ENCODE measurements at regions not wholly inside any gene's neighbourhood (a gene's known extent, or its start where the extent isn't known, plus 50 kb on each side); places are given as distances from the start of the nearest gene placed in this dataset.

DNA sequence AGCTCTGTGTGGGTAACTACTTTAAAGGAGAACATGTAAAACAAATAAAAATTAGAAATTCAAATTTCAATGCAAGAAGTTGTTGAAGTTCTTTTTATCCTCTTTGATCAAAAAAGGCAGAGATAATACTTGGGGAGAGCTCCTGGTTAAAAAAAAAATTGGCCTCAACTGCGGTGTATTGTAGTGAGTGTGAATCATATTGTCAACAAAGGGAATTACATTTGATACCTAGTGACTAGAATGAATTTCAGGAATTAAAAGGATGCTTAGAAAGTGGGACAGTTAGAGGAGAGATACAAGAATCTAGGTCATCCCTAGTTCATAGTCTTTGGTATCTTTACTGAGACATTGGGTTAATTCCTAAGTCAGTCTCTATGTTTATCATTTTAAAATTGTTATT lies 473.0 kb downstream of the CCDC85A start:
- Histone ChIP-seq H4K12ac (ENCODE audit: low read depth, low read length) (no peak overlapping the region), H2BK12ac (ENCODE audit: low read length) (no peak overlapping the region), H4K91ac (ENCODE audit: low read depth, low read length) (no peak overlapping the region), H2AK5ac (ENCODE audit: low read length) (no peak overlapping the region), H2AFZ (ENCODE audit: insufficient read depth, low read length, poor library complexity) (no peak overlapping the region), H3K36me3 (ENCODE audit: control insufficient read depth in 1 of 2, insufficient read depth in 2 of 2, low read length in 2 of 2) (no peaks in the 10 kb centered on the region), H3K18ac (ENCODE audit: low read length) (no peak overlapping the region), H3K14ac (ENCODE audit: low read length) (no peak overlapping the region), H3K79me1 (ENCODE audit: low read length) (no peaks in the 10 kb centered on the region), H2BK5ac (ENCODE audit: low read depth, low read length, poor library complexity) (no peak overlapping the region), H3K9ac (ENCODE audit: low read length) (no peak overlapping the region), H3K4me1 (ENCODE audit: control insufficient read depth in 1 of 2, insufficient read depth in 2 of 2, low read length in 2 of 2) (no peaks in the 10 kb centered on the region), H3K27me3 (ENCODE audit: insufficient read depth, low read length) (no peaks in the 10 kb centered on the region), H4K8ac (ENCODE audit: low read depth, low read length) (no peak overlapping the region), H3K4me3 (ENCODE audit: low read depth, low read length) (no peak overlapping the region), H3K79me2 (ENCODE audit: control insufficient read depth, insufficient read depth, low read length, poor library complexity) (no peaks in the 10 kb centered on the region), H3K27ac (ENCODE audit: low read depth, low read length) (no peak overlapping the region), H2BK120ac (ENCODE audit: insufficient read depth, low read length, poor library complexity) (no peak overlapping the region), H3K4ac (ENCODE audit: low read depth, low read length) (no peak overlapping the region), H3K23ac (ENCODE audit: low read length) (no peak overlapping the region), H3K4me2 (ENCODE audit: low read length) (no peak overlapping the region), H3K9me3 (ENCODE audit: insufficient read depth, low read depth, low read length) (no peaks in the 10 kb centered on the region)
- DNase-seq = no peak
- no CpG with 5 or more reads among the region's 1 CpG for WGBS (ENCODE audit: extremely low coverage, insufficient coverage, insufficient read length)

DNA sequence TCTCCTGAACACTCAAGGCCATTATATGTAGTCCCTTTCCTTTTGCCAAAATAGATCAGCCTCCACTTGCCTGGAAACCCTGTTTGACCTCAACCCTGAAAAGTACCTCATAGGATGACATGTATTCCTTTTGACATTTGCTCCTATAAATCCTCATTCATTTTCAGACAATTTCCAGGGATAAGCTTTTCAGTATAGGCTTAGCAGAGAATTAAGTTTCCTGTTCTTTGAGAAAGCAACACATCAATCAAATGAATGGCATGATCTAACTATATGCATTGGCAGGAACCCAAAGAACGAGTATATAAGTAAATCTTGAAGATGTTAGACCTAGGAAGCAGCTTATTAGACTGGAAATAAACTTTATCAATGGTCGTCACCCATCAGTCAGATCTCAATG lies 483.0 kb downstream of the CCDC85A start:
- Histone ChIP-seq H3K4me1 (ENCODE audit: control insufficient read depth in 1 of 2, insufficient read depth in 2 of 2, low read length in 2 of 2) (no peaks in the 10 kb centered on the region), H3K4me3 (ENCODE audit: low read depth, low read length) (no peak overlapping the region), H3K9ac (ENCODE audit: low read length) (no peak overlapping the region), H3K14ac (ENCODE audit: low read length) (no peak overlapping the region), H2BK5ac (ENCODE audit: low read depth, low read length, poor library complexity) (no peak overlapping the region), H3K27ac (ENCODE audit: low read depth, low read length) (no peak overlapping the region), H3K23ac (ENCODE audit: low read length) (no peak overlapping the region), H2BK120ac (ENCODE audit: insufficient read depth, low read length, poor library complexity) (no peak overlapping the region), H3K79me1 (ENCODE audit: low read length) (no peaks in the 10 kb centered on the region), H4K8ac (ENCODE audit: low read depth, low read length) (no peak overlapping the region), H3K9me3 (ENCODE audit: insufficient read depth, low read depth, low read length) (no peaks in the 10 kb centered on the region), H4K91ac (ENCODE audit: low read depth, low read length) (no peak overlapping the region), H3K4ac (ENCODE audit: low read depth, low read length) (no peak overlapping the region), H3K27me3 (ENCODE audit: insufficient read depth, low read length) (no peaks in the 10 kb centered on the region), H2BK12ac (ENCODE audit: low read length) (no peak overlapping the region), H2AK5ac (ENCODE audit: low read length) (no peak overlapping the region), H3K18ac (ENCODE audit: low read length) (no peak overlapping the region), H2AFZ (ENCODE audit: insufficient read depth, low read length, poor library complexity) (no peak overlapping the region), H4K12ac (ENCODE audit: low read depth, low read length) (no peak overlapping the region), H3K36me3 (ENCODE audit: control insufficient read depth in 1 of 2, insufficient read depth in 2 of 2, low read length in 2 of 2) (no peaks in the 10 kb centered on the region), H3K4me2 (ENCODE audit: low read length) (no peak overlapping the region), H3K79me2 (ENCODE audit: control insufficient read depth, insufficient read depth, low read length, poor library complexity) (no peaks in the 10 kb centered on the region)
- DNase-seq = no peak
- WGBS (ENCODE audit: extremely low coverage, insufficient coverage, insufficient read length) = no CpG with 5 or more reads among the region's 2 CpGs

DNA sequence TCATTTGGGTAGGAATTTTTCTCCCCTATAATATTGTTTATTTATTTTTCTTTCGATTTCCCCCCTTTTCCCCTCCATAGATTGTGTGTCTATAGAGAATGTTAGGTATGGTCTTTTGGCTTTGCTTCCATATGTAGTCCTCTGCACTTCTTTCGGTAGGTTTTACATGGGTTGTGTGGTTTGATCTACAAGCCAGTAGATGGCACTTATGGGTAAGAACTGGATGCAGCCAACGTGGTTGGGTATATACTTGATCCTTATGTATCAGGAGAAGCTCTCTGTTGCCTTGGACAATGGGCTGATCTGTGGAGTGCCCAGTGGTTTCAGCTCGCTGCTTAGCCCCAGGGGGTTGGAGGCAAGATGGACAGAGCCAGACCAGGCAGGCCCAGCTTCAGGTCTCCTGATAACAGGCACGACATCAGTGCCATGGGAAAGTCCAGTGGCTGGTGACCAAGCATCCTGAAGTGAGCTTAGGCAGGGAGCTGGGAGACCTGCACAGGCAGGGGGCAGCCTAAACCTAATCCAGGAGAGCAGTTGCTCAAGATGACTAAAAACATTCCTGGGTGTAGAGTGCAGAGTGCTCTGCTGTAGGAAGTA lies 488.3 kb downstream of the CCDC85A start:
- no peak overlapping the region for H2BK12ac ChIP-seq (ENCODE audit: low read length)
- no peaks in the 10 kb centered on the region for H3K79me2 ChIP-seq (ENCODE audit: control insufficient read depth, insufficient read depth, low read length, poor library complexity)
- H3K9ac ChIP-seq (ENCODE audit: low read length) = no peak overlapping the region
- H3K18ac ChIP-seq (ENCODE audit: low read length) = no peak overlapping the region
- no peaks in the 10 kb centered on the region for H3K27me3 ChIP-seq (ENCODE audit: insufficient read depth, low read length)
- no peak overlapping the region for H3K14ac ChIP-seq (ENCODE audit: low read length)
- no peaks in the 10 kb centered on the region for H3K79me1 ChIP-seq (ENCODE audit: low read length)
- H3K4ac ChIP-seq (ENCODE audit: low read depth, low read length) = no peak overlapping the region
- H3K9me3 ChIP-seq (ENCODE audit: insufficient read depth, low read depth, low read length) = peaks cover 12% of the 10 kb centered on the region
- H3K23ac ChIP-seq (ENCODE audit: low read length) = no peak overlapping the region
- H2BK5ac ChIP-seq (ENCODE audit: low read depth, low read length, poor library complexity) = no peak overlapping the region
- no peak overlapping the region for H4K91ac ChIP-seq (ENCODE audit: low read depth, low read length)
- H2AK5ac ChIP-seq (ENCODE audit: low read length) = no peak overlapping the region
- no peak overlapping the region for H3K4me2 ChIP-seq (ENCODE audit: low read length)
- no CpG with 5 or more reads among the region's 5 CpGs for WGBS (ENCODE audit: extremely low coverage, insufficient coverage, insufficient read length)
- no peak overlapping the region for H3K27ac ChIP-seq (ENCODE audit: low read depth, low read length)
- H3K4me1 ChIP-seq (ENCODE audit: control insufficient read depth in 1 of 2, insufficient read depth in 2 of 2, low read length in 2 of 2) = no peaks in the 10 kb centered on the region
- H4K8ac ChIP-seq (ENCODE audit: low read depth, low read length) = no peak overlapping the region
- H2BK120ac ChIP-seq (ENCODE audit: insufficient read depth, low read length, poor library complexity) = no peak overlapping the region
- no peaks in the 10 kb centered on the region for H3K36me3 ChIP-seq (ENCODE audit: control insufficient read depth in 1 of 2, insufficient read depth in 2 of 2, low read length in 2 of 2)
- H2AFZ ChIP-seq (ENCODE audit: insufficient read depth, low read length, poor library complexity) = no peak overlapping the region
- no peak overlapping the region for H4K12ac ChIP-seq (ENCODE audit: low read depth, low read length)
- no peak for DNase-seq
- no peak overlapping the region for H3K4me3 ChIP-seq (ENCODE audit: low read depth, low read length)

DNA sequence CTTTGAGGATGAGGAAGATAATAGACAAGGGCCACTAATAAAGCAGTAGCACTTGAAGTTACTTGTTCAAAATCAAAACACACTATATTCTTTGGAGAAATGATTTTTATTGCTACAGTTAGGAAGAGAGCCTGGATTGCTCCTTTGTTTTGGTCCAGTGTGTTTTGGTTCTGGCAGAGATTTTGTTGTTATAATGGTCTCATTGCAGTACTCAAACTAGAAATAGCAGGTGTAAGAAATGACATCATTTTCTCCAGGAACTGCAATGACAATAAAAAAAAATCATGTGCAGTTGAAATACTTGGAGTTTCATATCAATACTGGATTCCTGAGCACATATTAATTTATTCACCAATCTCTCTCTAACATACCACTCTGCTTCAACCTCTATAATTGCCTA lies 490.3 kb downstream of the CCDC85A start:
- H3K4me2 ChIP-seq (ENCODE audit: low read length) = no peak overlapping the region
- no peak overlapping the region for H3K14ac ChIP-seq (ENCODE audit: low read length)
- no peak overlapping the region for H2AK5ac ChIP-seq (ENCODE audit: low read length)
- no peaks in the 10 kb centered on the region for H3K79me1 ChIP-seq (ENCODE audit: low read length)
- H2AFZ ChIP-seq (ENCODE audit: insufficient read depth, low read length, poor library complexity) = no peak overlapping the region
- DNase-seq = no peak
- no peak overlapping the region for H3K4ac ChIP-seq (ENCODE audit: low read depth, low read length)
- no peak overlapping the region for H3K4me3 ChIP-seq (ENCODE audit: low read depth, low read length)
- no peaks in the 10 kb centered on the region for H3K79me2 ChIP-seq (ENCODE audit: control insufficient read depth, insufficient read depth, low read length, poor library complexity)
- H2BK12ac ChIP-seq (ENCODE audit: low read length) = no peak overlapping the region
- no peak overlapping the region for H2BK5ac ChIP-seq (ENCODE audit: low read depth, low read length, poor library complexity)
- no peaks in the 10 kb centered on the region for H3K4me1 ChIP-seq (ENCODE audit: control insufficient read depth in 1 of 2, insufficient read depth in 2 of 2, low read length in 2 of 2)
- H3K36me3 ChIP-seq (ENCODE audit: control insufficient read depth in 1 of 2, insufficient read depth in 2 of 2, low read length in 2 of 2) = no peaks in the 10 kb centered on the region
- H4K8ac ChIP-seq (ENCODE audit: low read depth, low read length) = no peak overlapping the region
- no peak overlapping the region for H3K23ac ChIP-seq (ENCODE audit: low read length)
- no peak overlapping the region for H4K91ac ChIP-seq (ENCODE audit: low read depth, low read length)
- peaks cover 12% of the 10 kb centered on the region for H3K9me3 ChIP-seq (ENCODE audit: insufficient read depth, low read depth, low read length)
- H3K27ac ChIP-seq (ENCODE audit: low read depth, low read length) = no peak overlapping the region
- H4K12ac ChIP-seq (ENCODE audit: low read depth, low read length) = no peak overlapping the region
- no peak overlapping the region for H3K18ac ChIP-seq (ENCODE audit: low read length)
- no peak overlapping the region for H3K9ac ChIP-seq (ENCODE audit: low read length)
- no peaks in the 10 kb centered on the region for H3K27me3 ChIP-seq (ENCODE audit: insufficient read depth, low read length)
- H2BK120ac ChIP-seq (ENCODE audit: insufficient read depth, low read length, poor library complexity) = no peak overlapping the region
